ENCODE measurements at regions not wholly inside any gene's neighbourhood (a gene's known extent, or its start where the extent isn't known, plus 50 kb on each side); places are given as distances from the start of the nearest gene placed in this dataset.

DNA sequence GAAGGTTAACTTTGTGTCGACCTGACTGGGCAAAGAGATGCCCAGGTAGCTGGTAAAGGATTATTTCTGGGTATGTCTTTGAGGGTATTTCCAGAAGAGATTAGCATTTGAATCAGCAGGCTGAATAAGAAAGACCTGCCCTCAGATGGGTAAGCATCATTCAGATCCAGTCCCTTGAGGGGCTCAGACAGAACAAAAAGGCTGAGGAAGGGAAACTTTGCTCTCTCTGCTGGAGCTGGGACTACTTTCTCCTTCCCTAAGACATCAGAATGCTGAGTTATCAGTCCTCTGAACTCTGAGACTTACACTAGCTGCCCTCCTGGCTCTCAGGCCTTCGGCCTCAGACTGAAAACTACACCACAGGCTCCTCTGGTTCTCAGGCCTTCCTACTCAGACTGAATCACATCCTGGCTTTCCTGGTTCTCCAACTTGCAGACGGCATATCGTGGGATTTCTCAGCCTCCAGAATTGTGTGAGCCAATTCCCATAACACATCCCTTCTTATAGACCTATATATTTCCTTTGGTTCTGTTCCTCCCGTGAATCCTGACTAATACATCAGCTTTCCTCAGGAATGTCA lies 982.9 kb downstream of the TUSC7 start:
- no peaks in the 10 kb centered on the region for H3K27me3 ChIP-seq (replicated peaks; ENCODE audit: insufficient read depth)

DNA sequence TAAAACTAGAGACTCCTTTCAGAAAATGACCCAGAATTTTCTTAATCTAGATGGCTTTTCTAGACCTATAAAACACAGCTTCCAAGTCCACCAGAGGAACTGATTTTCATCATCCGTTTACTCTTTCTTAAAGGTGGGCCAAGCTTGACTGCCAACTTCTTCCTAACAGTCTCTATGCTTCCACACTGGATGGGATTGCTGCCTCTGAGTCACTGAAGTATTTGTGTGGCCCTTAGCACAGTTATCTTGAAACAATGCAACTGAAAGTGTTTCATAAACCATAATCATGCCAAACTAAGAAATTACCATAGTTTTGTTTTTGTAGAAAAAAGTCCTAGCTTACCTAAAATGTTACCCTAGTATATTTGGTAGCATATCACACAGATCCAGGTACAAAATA lies 985.7 kb downstream of the TUSC7 start:
- Histone ChIP-seq H3K4me2 (ENCODE audit: unreplicated experiment) (peak overlapping the region; percentile 43), H3K27ac (peak overlapping the region; percentile 48), H3K27me3 (replicated peaks; ENCODE audit: insufficient read depth) (no peaks in the 10 kb centered on the region), H3F3A (ENCODE audit: insufficient read depth) (peaks cover 20% of the 10 kb centered on the region), H3K36me3 (ENCODE audit: low read depth) (no peaks in the 10 kb centered on the region), H3K4me3 (no peak overlapping the region), H3K9me3 (ENCODE audit: low read depth) (no peaks in the 10 kb centered on the region), H3K4me1 (ENCODE audit: insufficient read depth) (peaks cover 39% of the 10 kb centered on the region), H3K9ac (no peak overlapping the region), H3K79me2 (ENCODE audit: insufficient read depth) (no peaks in the 10 kb centered on the region), H4K20me1 (ENCODE audit: insufficient read depth) (no peaks in the 10 kb centered on the region), H2AFZ (no peak overlapping the region), H3K9me2 (ENCODE audit: insufficient read depth) (no peaks in the 10 kb centered on the region)
- in situ Hi-C loops (cut with MboI): no loop called here
- TF ChIP-seq EZH2phosphoT487 (IDR thresholded peaks at IDR 0.05; ENCODE audit: insufficient read depth, low read depth): no peak
- no peak for TF ChIP-seq EZH2 (IDR thresholded peaks at IDR 0.05; ENCODE audit: insufficient read depth, poor library complexity, severe bottlenecking)
- peak; percentile 85 for DNase-seq
- 22 to 37% methylated on average over 1 of the region's 1 CpG for WGBS, 2 experiments (ENCODE audit: low coverage in 1 of 2, low lambda C conversion rate in 2 of 2, missing lambda C conversion rate in 2 of 2)

More for the DNA sequence above, 982.9 kb downstream of the TUSC7 start:
- Histone ChIP-seq H4K20me1 (ENCODE audit: insufficient read depth) (no peaks in the 10 kb centered on the region), H3K27ac (peak overlapping the region; percentile 95), H3K9ac (peak overlapping the region; percentile 83), H3K9me2 (ENCODE audit: insufficient read depth) (no peaks in the 10 kb centered on the region), H3K79me2 (ENCODE audit: insufficient read depth) (no peaks in the 10 kb centered on the region), H3F3A (ENCODE audit: insufficient read depth) (peaks cover 20% of the 10 kb centered on the region), H3K4me3 (no peak overlapping the region), H3K9me3 (ENCODE audit: low read depth) (no peaks in the 10 kb centered on the region), H3K36me3 (ENCODE audit: low read depth) (no peaks in the 10 kb centered on the region), H2AFZ (peak overlapping the region; percentile 82), H3K4me1 (ENCODE audit: insufficient read depth) (peaks cover 39% of the 10 kb centered on the region), H3K4me2 (ENCODE audit: unreplicated experiment) (peak overlapping the region; percentile 30)
- in situ Hi-C loops (cut with MboI): no loop called here
- peak; percentile 88 for DNase-seq
- TF ChIP-seq EZH2 (IDR thresholded peaks at IDR 0.05; ENCODE audit: insufficient read depth, poor library complexity, severe bottlenecking) (no peak), EZH2phosphoT487 (IDR thresholded peaks at IDR 0.05; ENCODE audit: insufficient read depth, low read depth) (no peak)
- WGBS, 2 experiments (ENCODE audit: low coverage in 1 of 2, low lambda C conversion rate in 2 of 2, missing lambda C conversion rate in 2 of 2): 10 to 13% methylated on average over 5 of the region's 5 CpGs

DNA sequence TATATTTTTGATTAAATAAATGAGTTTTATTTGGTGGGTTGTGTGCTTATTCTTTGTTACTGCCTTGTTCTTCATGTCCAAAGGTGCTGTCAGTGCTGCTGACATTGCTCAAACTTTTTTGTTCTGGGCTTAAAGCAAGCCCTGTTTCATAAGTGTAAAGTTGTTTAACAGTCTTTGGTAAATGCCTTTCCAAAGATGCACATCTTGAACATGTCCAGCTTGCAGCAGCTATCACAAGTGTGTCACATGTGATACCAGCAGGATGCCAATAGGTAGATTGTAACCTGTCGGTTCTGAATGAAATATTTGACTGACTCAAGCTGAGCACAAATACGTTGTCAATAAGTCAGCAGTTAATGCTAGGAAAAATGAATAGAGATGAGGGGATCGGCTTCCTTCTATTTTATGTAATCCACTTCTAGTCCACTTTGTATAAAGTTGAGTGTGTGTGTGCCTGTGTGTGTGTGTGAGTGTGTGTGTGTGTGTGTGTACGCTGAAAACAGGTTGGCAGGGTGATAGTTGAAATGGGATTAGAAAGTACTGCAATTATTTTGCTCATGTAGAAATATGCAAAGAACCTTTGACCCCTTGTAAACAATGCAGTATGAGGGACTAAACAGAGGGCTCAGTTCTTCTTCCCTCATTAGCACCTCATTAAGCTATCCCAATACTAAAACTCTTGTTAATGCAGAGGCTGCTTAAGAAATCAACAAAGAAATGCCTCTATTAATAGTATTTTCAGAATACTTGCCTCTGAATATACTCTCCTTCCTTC lies 986.5 kb downstream of the TUSC7 start:
- no peaks in the 10 kb centered on the region for H4K20me1 ChIP-seq (ENCODE audit: insufficient read depth)
- H3K9ac ChIP-seq: no peak overlapping the region
- DNase-seq: no peak
- peak overlapping the region; percentile 43 for H3K4me2 ChIP-seq (ENCODE audit: unreplicated experiment)
- no peaks in the 10 kb centered on the region for H3K9me2 ChIP-seq (ENCODE audit: insufficient read depth)
- peaks cover 45% of the 10 kb centered on the region for H3K4me1 ChIP-seq (ENCODE audit: insufficient read depth)
- H3K79me2 ChIP-seq (ENCODE audit: insufficient read depth): no peaks in the 10 kb centered on the region
- TF ChIP-seq EZH2 (IDR thresholded peaks at IDR 0.05; ENCODE audit: insufficient read depth, poor library complexity, severe bottlenecking) (no peak), EZH2phosphoT487 (IDR thresholded peaks at IDR 0.05; ENCODE audit: insufficient read depth, low read depth) (no peak)
- no peak overlapping the region for H3K4me3 ChIP-seq
- 68 to 71% methylated on average over 4 of the region's 4 CpGs for WGBS, 2 experiments (ENCODE audit: low coverage in 1 of 2, low lambda C conversion rate in 2 of 2, missing lambda C conversion rate in 2 of 2)
- peak overlapping the region; percentile 48; the same call in 1 of the 2 replicates for H3K27ac ChIP-seq
- H3K9me3 ChIP-seq (ENCODE audit: low read depth): no peaks in the 10 kb centered on the region
- no peaks in the 10 kb centered on the region for H3K27me3 ChIP-seq (replicated peaks; ENCODE audit: insufficient read depth)
- H2AFZ ChIP-seq: no peak overlapping the region
- H3F3A ChIP-seq (ENCODE audit: insufficient read depth): peaks cover 20% of the 10 kb centered on the region
- H3K36me3 ChIP-seq (ENCODE audit: low read depth): no peaks in the 10 kb centered on the region
- in situ Hi-C loops (cut with MboI): no loop called here

DNA sequence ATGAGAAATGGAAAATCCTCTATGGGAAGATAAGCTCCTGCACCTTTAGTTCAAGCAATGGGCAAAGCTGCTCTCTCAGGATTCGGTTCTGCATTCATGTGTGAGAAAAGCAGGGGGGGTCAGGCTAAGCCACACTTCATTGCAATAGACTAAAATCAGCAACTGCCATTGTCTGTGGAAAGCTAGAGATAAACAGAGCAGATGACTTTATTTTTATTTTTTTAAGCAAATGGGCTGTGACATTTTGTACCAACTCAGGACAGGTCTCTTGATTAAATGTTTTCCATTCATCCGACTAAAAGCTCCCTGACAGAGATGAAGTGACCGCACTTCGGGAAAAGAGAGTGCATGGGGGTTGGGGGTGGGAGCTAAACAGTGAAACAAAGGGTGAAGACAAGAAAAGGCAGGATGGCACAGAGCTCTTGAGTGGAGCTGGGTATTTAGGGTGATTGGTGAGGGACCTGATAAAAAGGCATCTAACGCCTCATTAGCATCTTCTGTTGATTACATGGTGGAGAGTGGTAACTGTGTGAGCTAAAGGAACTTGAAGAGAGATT lies 987.4 kb downstream of the TUSC7 start:
- no peak overlapping the region for H3K4me2 ChIP-seq (ENCODE audit: unreplicated experiment)
- in situ Hi-C loops (cut with MboI): no loop called here

More for the DNA sequence above, 987.4 kb downstream of the TUSC7 start:
- Histone ChIP-seq H3F3A (ENCODE audit: insufficient read depth) (peaks cover 14% of the 10 kb centered on the region), H3K9me3 (ENCODE audit: low read depth) (no peaks in the 10 kb centered on the region), H3K79me2 (ENCODE audit: insufficient read depth) (no peaks in the 10 kb centered on the region), H3K9ac (no peak overlapping the region), H2AFZ (no peak overlapping the region), H3K27me3 (replicated peaks; ENCODE audit: insufficient read depth) (no peaks in the 10 kb centered on the region), H3K4me1 (ENCODE audit: insufficient read depth) (peaks cover 41% of the 10 kb centered on the region), H3K27ac (no peak overlapping the region), H4K20me1 (ENCODE audit: insufficient read depth) (no peaks in the 10 kb centered on the region), H3K4me3 (no peak overlapping the region), H3K36me3 (ENCODE audit: low read depth) (no peaks in the 10 kb centered on the region), H3K9me2 (ENCODE audit: insufficient read depth) (no peaks in the 10 kb centered on the region)
- 86 to 89% methylated on average over 5 of the region's 5 CpGs for WGBS, 2 experiments (ENCODE audit: low coverage in 1 of 2, low lambda C conversion rate in 2 of 2, missing lambda C conversion rate in 2 of 2)
- TF ChIP-seq EZH2phosphoT487 (IDR thresholded peaks at IDR 0.05; ENCODE audit: insufficient read depth, low read depth): no peak
- no peak for TF ChIP-seq EZH2 (IDR thresholded peaks at IDR 0.05; ENCODE audit: insufficient read depth, poor library complexity, severe bottlenecking)
- no peak for DNase-seq

All from GM23248 (cell line).